Kidney glomerular epithelial cell (primary cell): ENCODE measurements at regions not wholly inside any gene's neighbourhood (a gene's known extent, or its start where the extent isn't known, plus 50 kb on each side); places are given as distances from the start of the nearest gene placed in this dataset.

Experiments
- DNase-seq: peaks from one replicate; lab custom pipeline; 2025; lab: John Stamatoyannopoulos, UW

- DNase-seq: no peak
Observed at GRCh38 chr5:6806668-6807067, 93.4 kb downstream of the TENT4A start.

- no peak for DNase-seq
Observed at GRCh38 chr5:6808462-6808861, 95.2 kb downstream of the TENT4A start.

- no peak for DNase-seq
Observed at GRCh38 chr5:6810641-6811405, 97.6 kb downstream of the TENT4A start.

GRCh38 chr5:6812091-6812490 is 98.9 kb downstream of the TENT4A start:
- DNase-seq: no peak

- DNase-seq: no peak
Observed at GRCh38 chr5:6812800-6813731, 99.8 kb downstream of the TENT4A start.

- no peak for DNase-seq
Observed at GRCh38 chr5:6814816-6815215, 101.6 kb downstream of the TENT4A start.

- DNase-seq: peak; percentile 38
Observed at GRCh38 chr5:6818594-6819511, 105.6 kb downstream of the TENT4A start.

GRCh38 chr5:6819521-6819920 is 106.3 kb downstream of the TENT4A start:
- no peak for DNase-seq

- peak; percentile 6 for DNase-seq
Observed at GRCh38 chr5:6820851-6821479, 107.7 kb downstream of the TENT4A start.

- no peak for DNase-seq
Observed at GRCh38 chr5:6822068-6822467, 108.8 kb downstream of the TENT4A start.

GRCh38 chr5:6822556-6823343 is 109.5 kb downstream of the TENT4A start:
- DNase-seq: no peak

GRCh38 chr5:6823996-6824395 is 110.8 kb downstream of the TENT4A start:
- DNase-seq: no peak

GRCh38 chr5:6825678-6826244 is 112.5 kb downstream of the TENT4A start:
- no peak for DNase-seq

GRCh38 chr5:6826756-6827155 is 113.5 kb downstream of the TENT4A start:
- DNase-seq: no peak

- no peak for DNase-seq
Observed at GRCh38 chr5:6827526-6828219, 114.4 kb downstream of the TENT4A start.

- DNase-seq: peak; percentile 43
Observed at GRCh38 chr5:6829150-6829784, 116.0 kb downstream of the TENT4A start.

GRCh38 chr5:6830643-6831239 is 117.5 kb downstream of the TENT4A start:
- no peak for DNase-seq
